Adrenal gland (tissue), 9 donors: ENCODE measurements at regions not wholly inside any gene's neighbourhood (a gene's known extent, or its start where the extent isn't known, plus 50 kb on each side); places are given as distances from the start of the nearest gene placed in this dataset.
"Not testable (repeated sequence)": the region's sequence is repeated elsewhere in the genome, so short reads cannot be mapped to it uniquely, and the experiment has no call there.

Experiments used
- DNase-seq, 7 donors: peaks; one replicate each; pipeline ENCODE4 v3.0.0-alpha.2; 2019 to 2020
- H3K27ac ChIP-seq, 5 donors: fragments of 200-600 bp; sonication (generic) in 4 of 5; 1 replicate in 3 of 5; 2 replicates in 2 of 5; pipeline versions ENCODE4 v1.5.1 to v1.8.0; 2016 to 2020; ENCODE audit warnings: mild to moderate bottlenecking in 1 of 5
- H3K27me3 ChIP-seq: fragments of 200-600 bp; 2 replicates; pipeline ENCODE4 v1.8.0; 2021
- H3K36me3 ChIP-seq, 2 donors: fragments of 200-600 bp; replicated peaks in 1 of 2; 1 replicate in 1 of 2; 2 replicates in 1 of 2; pipeline versions ENCODE4 v1.5.1 to v1.8.0; 2018 to 2022
- H3K4me1 ChIP-seq, 2 donors: fragments of 200-600 bp; replicated peaks in 1 of 2; 1 replicate in 1 of 2; 2 replicates in 1 of 2; pipeline versions ENCODE4 v1.5.1 to v1.8.0; 2018 to 2021
- H3K4me3 ChIP-seq, 4 donors: fragments of 200-600 bp; sonication (generic) in 3 of 4; one replicate each; pipeline ENCODE4 v1.5.1; 2016 to 2018
- H3K9me3 ChIP-seq, 3 donors: fragments of 200-600 bp; sonication (generic) in 1 of 3; replicated peaks in 1 of 3; 1 replicate in 2 of 3; 2 replicates in 1 of 3; pipeline versions ENCODE4 v1.5.1 to v1.8.0; 2016 to 2021
- POLR2A ChIP-seq, 2 donors: fragments of 450-650 bp; IDR thresholded peaks; one replicate each; pipeline ENCODE4 v1.6.1; 2017; ENCODE audit warnings: antibody characterized with exemption in 2 of 2, mild to moderate bottlenecking in 2 of 2, moderate library complexity in 1 of 2
- WGBS, 4 donors: extraction: QIAGEN DNeasy Blood & Tissue Kit in 2 of 4; methylation state at CpG; one replicate each; pipeline versions ENCODE4 v1.1.5 to v1.1.7; 2013 to 2017; 5-methylcytosine and 5-hydroxymethylcytosine counted together
- intact Hi-C, 2 donors: fragments of 100-400 bp; cut with DNase I; formaldehyde crosslinking; loops; one replicate each; pipeline versions ENCODE4 v1.14.1 to v1.15.0; 2022 to 2023
- TF ChIP-seq, protein P1 (sequence below), 6 experiments: fragments of 450-650 bp in 4 of 6; fragments of 200-600 bp in 2 of 6; sonication (generic) in 1 of 6; IDR thresholded peaks; 1 replicate in 5 of 6; 2 replicates in 1 of 6; pipeline versions ENCODE4 v1.5.1 to v1.8.0; 2016 to 2021; ENCODE audit warnings: antibody characterized with exemption in 6 of 6, mild to moderate bottlenecking in 2 of 6, moderate library complexity in 1 of 6
- donor health status: healthy with polysubstance abuse.
- donor health status: Bipolar disorder and iron deficiency.
- donor health status: DM: yes; HTN: yes; CAD: no.
- donor health status: DM: no; HTN: no; CAD: no.
- donor health status: DM: no; HTN: no; CAD: no.

DNA sequence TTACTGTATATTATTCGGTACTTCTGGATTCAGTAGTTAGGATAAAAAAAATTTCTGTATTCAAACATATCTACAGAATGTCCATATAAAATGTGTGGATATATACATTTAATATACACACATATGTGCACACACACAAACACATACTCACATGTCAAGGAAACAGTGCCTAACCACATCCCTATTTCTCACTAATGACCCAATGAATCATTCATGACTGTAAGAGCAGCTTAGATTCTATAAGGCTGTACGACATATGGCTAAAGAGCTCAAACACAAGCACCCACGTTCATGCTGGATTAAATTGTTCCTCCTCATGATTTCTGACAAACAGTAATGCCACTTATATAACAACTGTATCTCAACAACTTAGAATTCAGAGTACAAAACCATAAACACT lies 457.3 kb downstream of the ADCYAP1 start:
- no peaks in the 10 kb centered on the region for H3K4me1 ChIP-seq
- 62 to 71% (median 63%) methylated on average over 3 of the region's 3 CpGs for WGBS, 4 donors
- no peaks in the 10 kb centered on the region for H3K36me3 ChIP-seq
- no peak overlapping the region for H3K4me3 ChIP-seq
- intact Hi-C loops = no loop called here
- no peak for DNase-seq
- H3K27ac ChIP-seq = no peak overlapping the region
- TF ChIP-seq POLR2A (IDR thresholded peaks at IDR 0.05) = no peak
- TF ChIP-seq, protein P1, sequence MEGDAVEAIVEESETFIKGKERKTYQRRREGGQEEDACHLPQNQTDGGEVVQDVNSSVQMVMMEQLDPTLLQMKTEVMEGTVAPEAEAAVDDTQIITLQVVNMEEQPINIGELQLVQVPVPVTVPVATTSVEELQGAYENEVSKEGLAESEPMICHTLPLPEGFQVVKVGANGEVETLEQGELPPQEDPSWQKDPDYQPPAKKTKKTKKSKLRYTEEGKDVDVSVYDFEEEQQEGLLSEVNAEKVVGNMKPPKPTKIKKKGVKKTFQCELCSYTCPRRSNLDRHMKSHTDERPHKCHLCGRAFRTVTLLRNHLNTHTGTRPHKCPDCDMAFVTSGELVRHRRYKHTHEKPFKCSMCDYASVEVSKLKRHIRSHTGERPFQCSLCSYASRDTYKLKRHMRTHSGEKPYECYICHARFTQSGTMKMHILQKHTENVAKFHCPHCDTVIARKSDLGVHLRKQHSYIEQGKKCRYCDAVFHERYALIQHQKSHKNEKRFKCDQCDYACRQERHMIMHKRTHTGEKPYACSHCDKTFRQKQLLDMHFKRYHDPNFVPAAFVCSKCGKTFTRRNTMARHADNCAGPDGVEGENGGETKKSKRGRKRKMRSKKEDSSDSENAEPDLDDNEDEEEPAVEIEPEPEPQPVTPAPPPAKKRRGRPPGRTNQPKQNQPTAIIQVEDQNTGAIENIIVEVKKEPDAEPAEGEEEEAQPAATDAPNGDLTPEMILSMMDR (IDR thresholded peaks at IDR 0.05) = no peak
- no peaks in the 10 kb centered on the region for H3K9me3 ChIP-seq
- no peaks in the 10 kb centered on the region for H3K27me3 ChIP-seq

DNA sequence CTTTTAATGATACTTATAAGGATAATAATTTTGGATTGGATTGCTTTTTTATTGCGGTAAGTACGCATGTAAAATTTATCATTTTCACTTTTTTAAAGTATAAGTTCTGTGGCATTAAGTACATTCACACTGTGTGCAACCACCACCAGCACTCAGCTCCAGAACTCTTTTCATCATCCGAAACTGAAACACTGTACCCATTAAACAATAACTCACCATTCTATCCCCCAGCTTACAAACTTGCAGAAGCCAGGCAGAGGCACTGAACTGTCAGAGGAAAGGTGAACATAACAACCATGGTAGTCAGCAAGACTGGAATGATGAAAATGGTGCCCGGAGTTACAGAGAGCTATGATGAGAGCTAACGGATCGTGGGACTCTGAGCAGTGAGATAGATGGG lies 465.9 kb downstream of the ADCYAP1 start:
- WGBS, 4 donors = 84 to 94% (median 90%) methylated on average over 6 of the region's 6 CpGs
- Histone ChIP-seq H3K27me3 (no peaks in the 10 kb centered on the region), H3K4me1 (no peaks in the 10 kb centered on the region), H3K36me3 (no peaks in the 10 kb centered on the region), H3K4me3 (no peak overlapping the region), H3K27ac (no peak overlapping the region), H3K9me3 (no peaks in the 10 kb centered on the region)
- intact Hi-C loops = no loop called here
- no peak for TF ChIP-seq POLR2A (IDR thresholded peaks at IDR 0.05)
- TF ChIP-seq, protein P1 (IDR thresholded peaks at IDR 0.05) = no peak
- no peak for DNase-seq

DNA sequence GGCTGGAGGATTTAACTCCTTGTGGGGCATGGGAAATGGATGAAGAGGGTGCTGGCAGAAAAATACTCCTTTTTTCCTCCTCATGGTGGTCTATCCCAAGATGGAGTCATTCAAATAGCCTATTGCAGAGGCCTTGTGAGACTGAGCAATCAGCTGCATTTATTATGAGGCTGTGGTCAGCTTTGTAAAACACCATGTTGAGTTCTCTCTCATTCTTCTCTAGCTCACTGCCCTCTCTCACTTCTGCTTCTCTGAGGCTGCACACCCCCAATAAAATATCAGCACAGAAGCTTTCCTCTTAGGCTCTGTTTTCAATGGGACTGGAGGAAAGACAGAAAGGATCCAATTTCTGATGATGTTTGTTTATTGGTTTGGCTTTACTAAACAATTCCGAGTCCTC lies 467.1 kb downstream of the ADCYAP1 start:
- TF ChIP-seq, protein P1 (IDR thresholded peaks at IDR 0.05) = no peak
- no peak for TF ChIP-seq POLR2A (IDR thresholded peaks at IDR 0.05)
- WGBS, 4 donors = 60 to 76% (median 71%) methylated on average over 1 of the region's 1 CpG
- Histone ChIP-seq H3K9me3 (no peaks in the 10 kb centered on the region), H3K27me3 (no peaks in the 10 kb centered on the region), H3K4me3 (no peak overlapping the region), H3K4me1 (no peaks in the 10 kb centered on the region), H3K27ac (no peak overlapping the region), H3K36me3 (no peaks in the 10 kb centered on the region)
- no peak for DNase-seq
- intact Hi-C loops = no loop called here

DNA sequence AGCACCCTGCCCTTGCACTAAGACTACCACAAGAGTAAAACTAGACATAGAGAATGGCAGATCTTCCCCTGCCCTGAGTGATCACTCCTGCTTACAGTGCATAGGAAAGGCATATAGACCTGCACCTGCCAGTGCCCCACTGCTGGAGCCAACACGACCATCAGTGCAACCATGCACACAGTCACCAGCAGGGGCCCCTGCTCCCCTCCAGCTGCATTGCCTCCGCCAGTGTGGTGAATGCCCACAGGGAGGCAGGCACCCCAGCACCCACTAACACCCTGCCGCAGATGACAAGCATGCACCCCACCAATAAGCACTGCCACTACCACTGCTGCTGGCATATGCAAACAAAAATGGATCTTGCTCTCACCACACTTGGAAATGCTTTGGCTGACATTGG lies 478.8 kb downstream of the ADCYAP1 start:
- Histone ChIP-seq H3K27me3 (no peaks in the 10 kb centered on the region), H3K4me3 (no peak overlapping the region), H3K36me3 (no peaks in the 10 kb centered on the region), H3K4me1 (no peaks in the 10 kb centered on the region), H3K27ac (no peak overlapping the region), H3K9me3 (no peaks in the 10 kb centered on the region)
- WGBS, 4 donors = 68 to 100% (median 82%) methylated on average over 1 to 3 of the region's 3 CpGs
- DNase-seq = no peak
- no peak for TF ChIP-seq POLR2A (IDR thresholded peaks at IDR 0.05)
- TF ChIP-seq, protein P1 (IDR thresholded peaks at IDR 0.05) = no peak
- intact Hi-C loops = no loop called here

DNA sequence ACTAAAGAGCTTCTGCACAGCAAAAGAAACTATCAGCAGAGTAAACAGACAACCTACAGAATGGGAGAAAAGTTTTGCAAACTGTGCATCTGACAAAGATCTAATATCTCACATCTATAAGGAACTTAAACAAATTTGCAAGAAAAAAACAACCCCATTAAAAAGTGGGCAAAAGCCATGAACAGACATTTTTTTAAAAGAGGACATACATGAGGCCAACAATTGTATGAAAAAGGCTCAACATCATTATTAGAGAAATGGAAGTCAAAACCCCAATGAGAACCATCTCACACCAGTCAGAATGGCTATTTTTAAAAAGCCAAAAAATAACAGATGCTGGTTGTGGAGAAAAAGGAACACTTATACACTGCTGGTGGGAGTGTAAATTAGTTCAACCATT lies 483.8 kb downstream of the ADCYAP1 start:
- DNase-seq, H3K4me1 ChIP-seq, intact Hi-C loops, H3K36me3 ChIP-seq, H3K27ac ChIP-seq, H3K27me3 ChIP-seq, H3K9me3 ChIP-seq, H3K4me3 ChIP-seq: not testable (repeated sequence)
